Stimulated activated CD8-positive, alpha-beta memory T cell treated with anti-CD3 and anti-CD28 coated beads, Interleukin-4, amount 100 ng/mL, for 1 hour (primary cell): ENCODE measurements at regions not wholly inside any gene's neighbourhood (a gene's known extent, or its start where the extent isn't known, plus 50 kb on each side); places are given as distances from the start of the nearest gene placed in this dataset.
"Not testable (repeated sequence)": the region's sequence is repeated elsewhere in the genome, so short reads cannot be mapped to it uniquely, and the experiment has no call there.

Experiments used
- DNase-seq, 2 donors: peaks; one replicate each; pipeline ENCODE4 v3.0.0-alpha.2; 2020; ENCODE audit warnings: low read depth in 2 of 2, low spot score in 1 of 2

DNA sequence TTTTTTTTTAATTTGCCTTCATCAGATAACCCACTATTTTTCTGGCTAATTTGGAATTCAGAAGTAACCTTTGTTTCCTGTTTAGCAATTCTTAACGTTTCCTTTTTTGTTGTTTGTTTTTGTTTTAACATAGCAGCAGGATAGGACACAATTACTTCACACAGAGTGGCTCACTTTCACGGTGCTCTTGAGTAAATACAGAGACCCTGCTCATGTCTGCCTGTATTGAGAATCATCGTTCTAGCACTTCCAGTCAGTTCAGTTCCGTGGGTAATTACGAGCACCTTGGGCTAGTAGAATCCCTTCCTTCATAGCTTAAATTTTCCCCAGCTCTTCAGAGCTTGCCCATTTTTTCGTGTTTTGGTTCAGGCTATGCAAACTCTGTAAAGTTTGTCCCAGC is 1225.4 kb upstream of the LRRTM1 start:
- no peak for DNase-seq

- no peak for DNase-seq
Observed at GRCh38 chr2:81528852-81529480, 1224.4 kb upstream of the LRRTM1 start.

GRCh38 chr2:81523344-81523743 is 1218.8 kb upstream of the LRRTM1 start:
- DNase-seq: no peak

GRCh38 chr2:81513328-81513727 is 1208.8 kb upstream of the LRRTM1 start:
- no peak for DNase-seq

GRCh38 chr2:81505586-81505985 is 1201.0 kb upstream of the LRRTM1 start:
- no peak for DNase-seq

- no peak for DNase-seq
Observed at GRCh38 chr2:81495556-81495955, 1191.0 kb upstream of the LRRTM1 start.

DNA sequence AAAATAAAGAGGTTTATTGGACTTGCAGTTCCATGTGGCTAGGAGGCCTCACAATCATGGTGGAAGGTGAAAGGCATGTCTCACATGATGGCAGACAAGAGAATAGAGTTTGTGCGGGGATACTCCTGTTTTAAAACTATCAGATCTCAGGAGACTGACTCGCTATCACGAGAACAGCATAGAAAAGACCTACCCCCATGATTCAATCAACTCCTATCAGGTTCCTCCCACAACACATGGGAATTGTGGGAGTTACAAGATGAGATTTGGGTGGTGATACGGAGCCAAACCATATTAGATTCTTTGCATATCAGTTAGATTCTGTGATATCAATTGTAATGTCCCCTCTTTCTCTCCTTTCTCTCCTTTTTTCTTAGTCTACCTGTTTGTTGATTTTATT is 1178.7 kb upstream of the LRRTM1 start:
- DNase-seq: no peak

DNA sequence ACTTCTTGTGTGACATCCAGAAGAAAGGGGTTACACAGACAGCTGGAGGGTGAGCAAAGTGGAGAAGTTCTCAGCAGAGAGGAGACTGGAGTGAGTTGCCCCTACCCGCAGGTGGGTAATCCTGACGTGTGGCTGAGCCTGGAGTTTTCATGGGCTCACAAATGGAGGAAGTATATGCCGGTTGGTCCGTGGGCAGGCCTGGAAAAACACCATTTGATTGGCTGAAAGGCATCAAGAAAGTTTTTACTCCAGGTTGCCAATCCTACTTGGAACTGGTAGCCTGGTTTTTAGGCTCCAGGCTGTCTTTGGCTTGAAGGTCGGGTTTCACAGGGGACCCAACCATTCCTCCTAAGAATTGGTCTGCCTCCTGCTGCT is 1177.4 kb upstream of the LRRTM1 start:
- DNase-seq: no peak

DNA sequence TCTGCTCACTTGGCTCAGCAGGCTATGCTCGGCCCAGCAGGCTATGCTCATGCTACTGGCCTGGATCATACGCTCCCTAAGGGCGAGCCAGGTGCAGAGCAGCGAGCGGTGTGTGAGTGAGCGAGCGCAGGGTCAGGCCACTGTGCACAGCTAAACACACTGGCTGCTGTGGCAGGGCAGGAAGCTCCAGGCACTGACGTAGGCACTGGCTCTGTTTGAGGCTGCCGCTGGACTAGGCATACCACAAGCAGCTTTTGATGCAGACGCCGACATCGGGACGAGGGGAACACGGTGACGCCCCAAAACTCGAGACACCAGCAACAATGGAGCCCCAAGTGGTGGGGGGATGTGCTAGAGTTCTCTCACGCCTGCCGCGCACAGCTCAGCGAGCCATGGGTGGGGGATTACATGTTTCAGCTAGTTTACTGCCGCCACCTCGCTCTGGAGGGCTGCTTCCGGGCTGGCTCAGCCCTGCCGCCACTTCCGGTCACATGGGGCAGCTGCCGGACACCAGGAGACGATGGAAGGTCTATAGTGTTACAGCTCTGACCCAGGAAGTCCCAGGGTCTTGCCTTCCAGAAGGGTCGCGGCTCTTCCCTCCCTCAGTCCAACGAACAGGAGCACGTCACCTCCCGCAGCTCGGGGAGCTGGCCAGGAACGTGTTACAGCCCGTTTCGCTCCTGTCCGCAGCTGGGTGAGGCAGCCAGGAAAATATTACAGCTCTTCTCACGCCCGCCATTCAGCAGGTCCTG is 1176.9 kb upstream of the LRRTM1 start:
- no peak for DNase-seq

DNA sequence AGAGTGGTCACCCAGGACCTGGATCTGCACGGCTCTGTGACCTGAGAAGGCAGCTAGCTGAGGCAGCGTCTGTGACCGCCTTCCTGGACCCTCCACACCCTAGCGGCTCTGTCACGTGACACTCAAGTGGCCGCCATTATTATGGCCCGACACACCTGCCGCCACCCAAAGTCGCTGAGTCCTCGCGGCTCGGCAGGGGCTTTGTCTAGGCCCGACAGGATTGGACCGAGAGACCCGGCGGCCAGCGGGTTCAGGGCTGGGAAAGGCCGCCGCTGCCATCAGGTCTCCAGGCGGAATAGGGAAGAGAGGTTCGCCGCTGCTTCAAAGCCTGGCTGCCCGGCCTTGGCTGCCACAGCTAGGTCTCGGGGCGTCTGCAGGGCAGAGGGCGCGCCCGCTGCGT is 1162.5 kb upstream of the LRRTM1 start:
- no peak for DNase-seq

DNA sequence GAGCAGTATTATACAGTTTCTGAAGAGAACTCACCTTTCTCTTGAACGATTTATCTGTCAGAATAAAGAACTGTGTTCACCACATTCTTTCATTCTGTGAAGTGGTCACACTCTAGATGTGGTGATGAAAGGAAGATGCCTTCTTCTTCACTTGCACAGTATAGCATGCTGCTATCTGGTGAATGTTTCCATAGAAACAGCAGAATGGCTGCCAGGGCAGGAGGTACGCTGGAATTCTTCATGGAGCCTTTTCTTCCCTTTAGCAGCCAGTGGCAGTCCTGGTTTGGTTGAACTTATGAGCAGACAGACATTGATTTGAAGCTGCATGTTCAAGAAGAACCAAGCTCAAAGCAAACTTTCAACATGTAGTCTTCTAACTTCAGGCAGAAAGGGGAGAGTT is 1157.9 kb upstream of the LRRTM1 start:
- DNase-seq: no peak

- DNase-seq: no peak
Observed at GRCh38 chr2:81445176-81445575, 1140.6 kb upstream of the LRRTM1 start.

- DNase-seq: no peak
Observed at GRCh38 chr2:81437456-81438000, 1133.0 kb upstream of the LRRTM1 start.

DNA sequence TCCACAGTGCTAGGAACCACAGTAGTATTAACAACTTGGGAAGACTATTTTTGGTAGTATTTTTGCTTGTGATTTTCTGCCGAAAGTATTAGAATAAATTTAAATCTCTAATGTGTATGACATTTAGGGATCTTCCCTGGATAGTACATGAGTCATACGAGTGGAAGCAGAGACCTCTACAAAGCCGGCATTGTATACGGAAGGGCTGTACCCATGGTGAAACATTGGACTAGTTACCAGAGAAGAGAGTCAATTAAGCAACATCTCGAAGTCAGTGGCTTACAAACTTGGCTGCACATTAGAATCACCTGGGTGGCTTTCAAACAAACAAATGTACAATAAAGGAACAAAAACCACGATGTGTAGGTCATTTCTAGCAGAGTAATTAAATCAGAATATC is 1131.7 kb upstream of the LRRTM1 start:
- no peak for DNase-seq

- DNase-seq: no peak
Observed at GRCh38 chr2:81412681-81413080, 1108.1 kb upstream of the LRRTM1 start.

- no peak for DNase-seq
Observed at GRCh38 chr2:81403508-81403907, 1099.0 kb upstream of the LRRTM1 start.

GRCh38 chr2:81396417-81397019 is 1092.0 kb upstream of the LRRTM1 start:
- DNase-seq: no peak

DNA sequence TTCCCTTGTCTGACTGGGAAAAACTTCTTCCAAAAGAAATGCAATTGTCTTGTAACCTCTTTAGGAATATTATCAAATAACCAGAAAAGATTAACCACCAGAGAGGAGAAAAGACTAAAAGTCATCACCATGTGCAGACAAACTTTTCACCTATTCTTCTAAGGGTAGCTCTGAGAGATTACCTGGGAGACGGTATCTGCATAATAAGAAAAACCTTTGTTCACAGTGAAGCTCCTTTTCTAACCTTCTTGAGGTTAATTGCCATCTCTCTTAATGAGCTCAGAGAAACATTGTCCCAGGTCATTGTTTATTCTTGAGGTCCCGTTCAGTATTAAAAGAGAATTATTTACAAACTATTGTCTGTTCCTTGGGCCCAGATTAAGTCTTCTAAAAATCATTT is 1091.2 kb upstream of the LRRTM1 start:
- no peak for DNase-seq

GRCh38 chr2:81389203-81389602 is 1084.7 kb upstream of the LRRTM1 start:
- DNase-seq: no peak

GRCh38 chr2:81363800-81364199 is 1059.2 kb upstream of the LRRTM1 start:
- DNase-seq: no peak

GRCh38 chr2:81362468-81362867 is 1057.9 kb upstream of the LRRTM1 start:
- not testable (repeated sequence) for DNase-seq

DNA sequence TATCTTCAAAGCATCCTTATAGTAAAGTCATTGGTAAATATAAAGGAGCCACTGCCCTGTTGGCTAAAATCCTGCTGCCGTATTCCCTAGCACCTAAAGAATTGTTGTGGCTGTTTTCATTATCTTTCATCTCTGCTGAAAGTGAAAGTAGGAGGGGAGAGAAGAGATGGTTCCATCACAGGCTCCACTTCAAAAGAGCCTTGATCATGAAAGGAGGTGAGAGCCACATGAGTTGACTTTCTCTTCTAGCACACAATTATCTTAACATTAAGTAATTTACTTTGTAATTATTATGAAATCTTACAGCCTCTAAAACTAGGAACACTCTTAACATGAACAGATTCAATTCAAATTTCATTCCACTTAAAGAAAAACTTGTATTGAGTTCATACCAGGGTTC is 1050.9 kb upstream of the LRRTM1 start:
- no peak for DNase-seq
